Gastroesophageal sphincter (tissue), 4 donors: ENCODE measurements at regions not wholly inside any gene's neighbourhood (a gene's known extent, or its start where the extent isn't known, plus 50 kb on each side); places are given as distances from the start of the nearest gene placed in this dataset.

Source experiments
- ATAC-seq: fragments of 150-250 bp; one replicate; pipeline ENCODE4 v1.9.1; 2016; ENCODE audit warnings: mild to moderate bottlenecking, moderate library complexity
- H3K27ac ChIP-seq, 4 donors: fragments of 200-600 bp; sonication (generic) in 3 of 4; 1 replicate in 3 of 4; 2 replicates in 1 of 4; pipeline ENCODE4 v1.5.1; 2016 to 2019
- H3K27me3 ChIP-seq: fragments of 200-600 bp; sonication (generic); one replicate; pipeline ENCODE4 v1.5.1; 2019
- H3K36me3 ChIP-seq, 2 donors: fragments of 200-600 bp; sonication (generic); one replicate each; pipeline ENCODE4 v1.5.1; 2019; ENCODE audit warnings: control low read depth in 1 of 2
- H3K4me1 ChIP-seq, 3 donors: fragments of 200-600 bp; sonication (generic); 1 replicate in 2 of 3; 2 replicates in 1 of 3; pipeline ENCODE4 v1.5.1; 2016 to 2019; ENCODE audit warnings: control low read depth in 2 of 3
- H3K4me3 ChIP-seq, 2 donors: fragments of 200-600 bp; sonication (generic); one replicate each; pipeline ENCODE4 v1.5.1; 2019; ENCODE audit warnings: mild to moderate bottlenecking in 1 of 2, moderate library complexity in 1 of 2
- H3K9me3 ChIP-seq, 3 donors: fragments of 200-600 bp; sonication (generic); one replicate each; pipeline ENCODE4 v1.5.1; 2017 to 2019; ENCODE audit warnings: control low read depth in 2 of 3
- CTCF ChIP-seq, 4 experiments: fragments of 200-600 bp in 2 of 4; fragments of 450-650 bp in 2 of 4; sonication (generic) in 1 of 4; IDR thresholded peaks; one replicate each; pipeline ENCODE4 v1.5.1; 2017 to 2019; ENCODE audit warnings: antibody characterized with exemption in 4 of 4, mild to moderate bottlenecking in 2 of 4, moderate library complexity in 2 of 4
- EP300 ChIP-seq: sonication (generic); formaldehyde crosslinking; IDR thresholded peaks from one replicate; pipeline ENCODE4 v1.6.1; 2017; ENCODE audit warnings: antibody characterized with exemption, mild to moderate bottlenecking
- POLR2A ChIP-seq, 2 donors: fragments of 450-650 bp; IDR thresholded peaks; one replicate each; pipeline ENCODE4 v1.6.1; 2017; ENCODE audit warnings: antibody characterized with exemption in 2 of 2, mild to moderate bottlenecking in 2 of 2, moderate library complexity in 1 of 2
- POLR2AphosphoS5 ChIP-seq: sonication (generic); formaldehyde crosslinking; IDR thresholded peaks from one replicate; pipeline ENCODE4 v1.6.1; 2017; ENCODE audit warnings: antibody characterized with exemption
- WGBS, 2 donors: methylation state at CpG; one replicate each; pipeline ENCODE4 v1.1.5; 2018; ENCODE audit warnings: low coverage in 1 of 2; 5-methylcytosine and 5-hydroxymethylcytosine counted together

GRCh38 chr10:113967126-113967525 is 76.5 kb upstream of the ADRB1 start:
- Histone ChIP-seq H3K4me3 (no peak overlapping the region), H3K27ac (no peak overlapping the region), H3K27me3 (no peaks in the 10 kb centered on the region), H3K9me3 (no peaks in the 10 kb centered on the region), H3K36me3 (no peaks in the 10 kb centered on the region), H3K4me1 (no peaks in the 10 kb centered on the region)
- TF ChIP-seq POLR2AphosphoS5 (no peak), POLR2A (IDR thresholded peaks at IDR 0.05) (no peak)
- 81 to 95% methylated on average over 7 of the region's 7 CpGs for WGBS, 2 donors
- ATAC-seq, result no peak

DNA sequence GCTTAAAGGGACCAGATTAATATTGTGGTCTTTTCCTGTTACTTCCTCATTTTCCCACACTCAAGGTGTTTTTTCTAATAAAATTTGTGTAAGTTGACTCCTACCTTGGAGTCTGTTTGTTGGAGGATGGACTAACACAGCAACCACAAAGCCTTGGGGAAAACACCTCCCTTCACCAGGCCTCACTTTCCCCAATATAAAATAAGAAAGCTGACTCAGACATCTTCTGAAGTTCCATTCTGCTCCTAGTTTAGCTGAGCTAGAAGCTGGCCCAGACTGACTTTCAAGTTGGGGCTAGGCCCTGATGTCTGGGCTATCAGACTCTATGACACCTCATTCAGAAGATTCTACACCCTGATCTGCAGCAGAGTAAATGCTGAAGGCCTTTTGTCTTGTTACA is 73.0 kb upstream of the ADRB1 start:
- Histone ChIP-seq H3K4me1 (no peaks in the 10 kb centered on the region), H3K9me3 (peaks cover 0 to 7% (median 0%) of the 10 kb centered on the region in 3 donors), H3K36me3 (no peaks in the 10 kb centered on the region), H3K4me3 (no peak overlapping the region), H3K27ac (no peak overlapping the region), H3K27me3 (no peaks in the 10 kb centered on the region)
- ATAC-seq, result no peak
- TF ChIP-seq POLR2A (IDR thresholded peaks at IDR 0.05), result no peak
- no peak for TF ChIP-seq EP300
- TF ChIP-seq POLR2AphosphoS5, result no peak
- TF ChIP-seq CTCF (IDR thresholded peaks at IDR 0.05), result no peak

DNA sequence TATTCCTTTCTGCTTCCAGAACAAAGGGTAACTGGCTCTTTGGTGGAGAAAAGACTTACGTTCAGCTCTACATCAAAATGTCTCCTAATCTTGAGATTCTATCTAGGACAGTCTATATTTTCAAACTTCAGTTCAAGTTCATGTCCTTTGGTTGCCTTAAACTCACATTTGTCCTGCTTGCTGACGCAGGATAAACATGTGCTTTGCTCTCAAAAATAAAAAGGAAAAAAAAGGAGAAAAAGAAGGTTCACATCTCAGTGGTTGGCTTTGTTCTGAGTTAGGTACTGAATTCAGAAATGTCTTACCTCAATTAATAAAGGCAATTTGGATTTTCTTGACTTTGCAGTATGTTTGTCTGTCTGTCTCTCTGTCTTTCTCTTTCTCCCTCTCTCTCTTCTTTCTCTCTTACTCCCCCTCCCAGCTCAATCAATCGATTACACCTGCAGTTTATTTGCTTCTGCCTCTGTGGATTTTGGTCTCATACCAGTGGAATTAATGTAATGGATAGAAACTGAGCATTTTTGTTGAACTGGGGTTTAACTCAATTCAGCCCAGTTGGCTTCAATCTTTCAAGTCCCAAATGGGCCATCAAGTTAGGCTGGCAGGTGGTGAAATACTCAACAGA is 72.2 kb upstream of the ADRB1 start:
- no peaks in the 10 kb centered on the region for H3K4me1 ChIP-seq
- H3K9me3 ChIP-seq, result peaks cover 0 to 7% (median 0%) of the 10 kb centered on the region in 3 donors
- TF ChIP-seq CTCF (IDR thresholded peaks at IDR 0.05), result no peak
- TF ChIP-seq POLR2AphosphoS5, result no peak
- TF ChIP-seq POLR2A (IDR thresholded peaks at IDR 0.05), result no peak
- TF ChIP-seq EP300, result no peak
- H3K27ac ChIP-seq, result no peak overlapping the region
- ATAC-seq, result no peak
- H3K27me3 ChIP-seq, result no peaks in the 10 kb centered on the region
- H3K36me3 ChIP-seq, result no peaks in the 10 kb centered on the region
- H3K4me3 ChIP-seq, result no peak overlapping the region
- WGBS, 2 donors, result 79 to 88% methylated on average over 3 of the region's 3 CpGs

DNA sequence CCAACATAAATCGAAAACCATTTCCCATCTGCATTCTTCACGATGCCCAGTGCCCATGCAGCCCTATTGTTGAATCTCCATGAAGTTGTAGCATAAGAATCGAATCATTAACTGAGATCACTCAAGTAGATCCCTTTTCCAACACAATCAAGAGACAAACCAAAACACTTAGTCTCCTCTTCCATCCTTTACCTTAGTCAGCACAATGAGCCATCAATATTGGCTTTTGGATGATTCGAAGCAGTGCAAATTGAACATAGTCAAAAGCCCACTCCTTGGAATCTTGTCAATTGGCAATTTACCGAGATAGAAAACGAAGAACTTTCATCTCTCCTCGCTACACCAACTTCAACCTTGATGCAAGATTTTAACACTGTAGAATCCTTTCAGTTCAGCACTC is 66.5 kb upstream of the ADRB1 start:
- Histone ChIP-seq H3K9me3 (peaks cover 0 to 7% (median 0%) of the 10 kb centered on the region in 3 donors), H3K36me3 (no peaks in the 10 kb centered on the region), H3K27me3 (no peaks in the 10 kb centered on the region), H3K4me3 (no peak overlapping the region), H3K27ac (no peak overlapping the region), H3K4me1 (no peaks in the 10 kb centered on the region)
- WGBS, 2 donors, result 91 to 96% methylated on average over 7 of the region's 7 CpGs
- TF ChIP-seq POLR2AphosphoS5 (no peak), POLR2A (IDR thresholded peaks at IDR 0.05) (no peak), CTCF (IDR thresholded peaks at IDR 0.05) (no peak)
- no peak for ATAC-seq

DNA sequence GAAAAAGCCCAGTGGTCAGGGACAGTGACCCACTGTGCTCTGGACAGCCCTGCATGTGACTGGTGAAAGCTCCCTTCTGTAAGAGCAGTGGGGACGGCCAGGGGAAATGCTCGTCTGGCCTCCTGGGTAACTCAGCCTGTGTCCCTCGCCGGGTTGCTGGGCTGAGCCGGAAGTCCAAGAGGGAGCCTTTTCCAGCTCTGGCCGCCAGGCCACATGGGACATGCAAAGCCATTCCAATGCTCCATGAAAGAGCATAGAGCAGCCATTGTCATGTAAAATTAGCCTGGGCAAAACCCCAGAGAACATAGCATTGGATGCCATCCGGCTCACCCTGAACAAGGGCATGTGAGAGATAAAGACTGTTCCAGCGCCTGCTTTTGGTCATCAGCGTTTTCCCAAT is 64.9 kb upstream of the ADRB1 start:
- Histone ChIP-seq H3K27ac (no peak overlapping the region), H3K9me3 (no peaks in the 10 kb centered on the region), H3K27me3 (no peaks in the 10 kb centered on the region), H3K4me3 (no peak overlapping the region), H3K4me1 (no peaks in the 10 kb centered on the region), H3K36me3 (no peaks in the 10 kb centered on the region)
- ATAC-seq, result no peak
- WGBS, 2 donors, result 75 to 92% methylated on average over 2 to 5 of the region's 9 CpGs
- TF ChIP-seq CTCF (IDR thresholded peaks at IDR 0.05) (no peak), EP300 (no peak), POLR2AphosphoS5 (no peak), POLR2A (IDR thresholded peaks at IDR 0.05) (no peak)
